NOMO-1 (cell line): ENCODE measurements at regions not wholly inside any gene's neighbourhood (a gene's known extent, or its start where the extent isn't known, plus 50 kb on each side); places are given as distances from the start of the nearest gene placed in this dataset.

ENCODE experiments used
- DNase-seq, 2 experiments: peaks; one replicate each; lab custom pipeline; 2025; ENCODE audit not compliant: unreplicated experiment in 2 of 2; lab: John Stamatoyannopoulos, UW

GRCh38 chr3:84008623-84009022 lies 950.2 kb upstream of the CADM2 start:
- no peak for DNase-seq

GRCh38 chr3:84023842-84024241 lies 934.9 kb upstream of the CADM2 start:
- no peak for DNase-seq

GRCh38 chr3:84039099-84039498 lies 919.7 kb upstream of the CADM2 start:
- DNase-seq, result no peak

- no peak for DNase-seq
Measured at GRCh38 chr3:84042399-84043106, 916.2 kb upstream of the CADM2 start.

GRCh38 chr3:84066915-84067314 lies 891.9 kb upstream of the CADM2 start:
- DNase-seq, result no peak

GRCh38 chr3:84073664-84074063 lies 885.1 kb upstream of the CADM2 start:
- DNase-seq, result no peak

- no peak for DNase-seq
Measured at GRCh38 chr3:84074767-84075166, 884.0 kb upstream of the CADM2 start.

GRCh38 chr3:84077479-84077878 lies 881.3 kb upstream of the CADM2 start:
- DNase-seq, result peak; percentile 9 to 25

GRCh38 chr3:84082726-84083125 lies 876.1 kb upstream of the CADM2 start:
- DNase-seq, result no peak

GRCh38 chr3:84092907-84093306 lies 865.9 kb upstream of the CADM2 start:
- no peak for DNase-seq

GRCh38 chr3:84096188-84096587 lies 862.6 kb upstream of the CADM2 start:
- no peak for DNase-seq

- no peak for DNase-seq
Measured at GRCh38 chr3:84100861-84101260, 857.9 kb upstream of the CADM2 start.

GRCh38 chr3:84108442-84108971 lies 850.3 kb upstream of the CADM2 start:
- peak; percentile 5 to 56 for DNase-seq

- no peak for DNase-seq
Measured at GRCh38 chr3:84109911-84110310, 848.9 kb upstream of the CADM2 start.

- DNase-seq, result no peak
Measured at GRCh38 chr3:84110787-84111186, 848.0 kb upstream of the CADM2 start.

- DNase-seq, result no peak
Measured at GRCh38 chr3:84125201-84125721, 833.5 kb upstream of the CADM2 start.

- no peak for DNase-seq
Measured at GRCh38 chr3:84125760-84126159, 833.0 kb upstream of the CADM2 start.

- DNase-seq, result no peak
Measured at GRCh38 chr3:84126160-84126559, 832.6 kb upstream of the CADM2 start.

- DNase-seq, result no peak
Measured at GRCh38 chr3:84128024-84128423, 830.8 kb upstream of the CADM2 start.

- no peak for DNase-seq
Measured at GRCh38 chr3:84136425-84136824, 822.4 kb upstream of the CADM2 start.

- DNase-seq, result no peak
Measured at GRCh38 chr3:84140631-84141030, 818.2 kb upstream of the CADM2 start.

- DNase-seq, result no peak
Measured at GRCh38 chr3:84141571-84141970, 817.2 kb upstream of the CADM2 start.

- DNase-seq, result no peak
Measured at GRCh38 chr3:84165328-84165727, 793.5 kb upstream of the CADM2 start.
